HCT116 (cell line): ENCODE measurements at regions not wholly inside any gene's neighbourhood (a gene's known extent, or its start where the extent isn't known, plus 50 kb on each side); places are given as distances from the start of the nearest gene placed in this dataset.

Experiments used
- ATAC-seq: fragments of 200-7000 bp; cut with Tn5 transposase; 2 replicates; pipeline ENCODE4 v1.9.1; 2020; ENCODE audit warnings: mild to moderate bottlenecking, moderate library complexity
- BruUV-seq: library from RNA; stranded (reverse); fragments of 400-500 nt; replicated peaks from 2 replicates; lab custom pipeline; 2021; lab: Mats Ljungman, UMichigan
- CTCF ChIA-PET: fragments of 300-600 bp; sonication (Branson Sonifier 250); formaldehyde crosslinking; loops from one replicate; lab custom pipeline; 2021; ENCODE audit warnings: antibody characterized with exemption; lab: Charles Lee
- POLR2A ChIA-PET: fragments of 300-600, 350-600 bp; sonication (Branson Sonifier 250); formaldehyde crosslinking; loops from one replicate; lab custom pipeline; 2021; ENCODE audit warnings: antibody characterized with exemption; lab: Charles Lee
- RAD21 ChIA-PET, 2 experiments: fragments of 300-600 bp; sonication (Branson Sonifier 250); formaldehyde crosslinking; loops; one replicate each; lab custom pipeline; 2023; ENCODE audit warnings: low total read pairs in 2 of 2; ENCODE audit not compliant: uncharacterized antibody in 2 of 2, unreplicated experiment in 2 of 2, low non-redundant PET in 1 of 2; lab: Charles Lee
- DNase-seq: peaks from one replicate; pipeline ENCODE4 v3.0.0-alpha.2; 2010; ENCODE audit warnings: low read depth, low spot score
- H2AFZ ChIP-seq: fragments of 200-600 bp; shearing (Covaris generic), sonication (generic); 2 replicates; pipeline ENCODE4 v1.6.1; 2017; ENCODE audit warnings: low read depth, mixed run types, mixed read lengths, antibody characterized with exemption, low read length; ENCODE audit not compliant: poor library complexity, severe bottlenecking
- H3K27ac ChIP-seq: 2 replicates; pipeline ENCODE4 v1.5.1; 2012; ENCODE audit warnings: low read depth, low read length
- H3K27me3 ChIP-seq: fragments of 200-600 bp; sonication (generic); 2 replicates; pipeline ENCODE4 v1.6.1; 2016; ENCODE audit warnings: mixed run types, low read length, mixed read lengths; ENCODE audit not compliant: insufficient read depth
- H3K36me3 ChIP-seq, 2 experiments: fragments of 200-500 bp in 1 of 2; fragments of 200-600 bp in 1 of 2; sonication (Bioruptor generic) in 1 of 2; sonication (generic) in 1 of 2; 2 replicates each; pipeline versions ENCODE4 v1.5.1 to v1.6.1; 2014 to 2016; ENCODE audit warnings: low read length in 2 of 2, inconsistent platforms in 1 of 2, mixed read lengths in 1 of 2, mixed run types in 1 of 2; ENCODE audit not compliant: insufficient read depth in 2 of 2, control insufficient read depth in 1 of 2
- H3K4me1 ChIP-seq, 2 experiments: fragments of 200-600 bp in 1 of 2; sonication (generic) in 1 of 2; 2 replicates each; pipeline versions ENCODE4 v1.5.1 to v1.6.1; 2012 to 2017; ENCODE audit warnings: low read length in 2 of 2, inconsistent platforms in 1 of 2, mild to moderate bottlenecking in 1 of 2, mixed read lengths in 1 of 2, mixed run types in 1 of 2, moderate library complexity in 1 of 2; ENCODE audit not compliant: insufficient read depth in 2 of 2, control insufficient read depth in 1 of 2
- H3K4me2 ChIP-seq: fragments of 200-600 bp; sonication (generic); 2 replicates; pipeline ENCODE4 v1.6.1; 2017; ENCODE audit warnings: mixed run types, low read length, mixed read lengths
- H3K4me3 ChIP-seq, 2 experiments: fragments of 200-600 bp in 1 of 2; sonication (generic) in 1 of 2; replicated peaks in 1 of 2; 2 replicates each; pipeline ENCODE4 v1.5.1; 2011 to 2016; ENCODE audit warnings: low read length in 2 of 2, control low read depth in 1 of 2, low read depth in 1 of 2, mild to moderate bottlenecking in 1 of 2, mixed read lengths in 1 of 2, mixed run types in 1 of 2
- H3K79me2 ChIP-seq: fragments of 200-600 bp; sonication (generic); 2 replicates; pipeline ENCODE4 v1.6.1; 2017; ENCODE audit warnings: mild to moderate bottlenecking, mixed run types, low read length, moderate library complexity, mixed read lengths; ENCODE audit not compliant: insufficient read depth
- H3K9ac ChIP-seq: fragments of 200-600 bp; sonication (generic); 2 replicates; pipeline ENCODE4 v1.6.1; 2016; ENCODE audit warnings: low read length, mixed read lengths
- H3K9me2 ChIP-seq: fragments of 200-600 bp; sonication (generic), shearing (Covaris generic); 2 replicates; pipeline ENCODE4 v1.6.1; 2017; ENCODE audit warnings: mixed run types, mild to moderate bottlenecking, moderate library complexity; ENCODE audit not compliant: insufficient read depth
- H3K9me3 ChIP-seq, 2 experiments: fragments of 200-500 bp in 1 of 2; fragments of 200-600 bp in 1 of 2; sonication (Bioruptor generic) in 1 of 2; sonication (generic) in 1 of 2; 2 replicates each; pipeline ENCODE4 v1.6.1; 2014 to 2017; ENCODE audit warnings: low read length in 2 of 2, mixed read lengths in 2 of 2, inconsistent platforms in 1 of 2, low read depth in 1 of 2, mild to moderate bottlenecking in 1 of 2, mixed run types in 1 of 2, moderate library complexity in 1 of 2; ENCODE audit not compliant: control insufficient read depth in 1 of 2, insufficient read depth in 1 of 2
- H4K20me1 ChIP-seq: fragments of 200-600 bp; sonication (generic), shearing (Covaris generic); 2 replicates; pipeline ENCODE4 v1.6.1; 2017; ENCODE audit warnings: mixed run types, mild to moderate bottlenecking, moderate library complexity; ENCODE audit not compliant: insufficient read depth
- EGR1 ChIP-seq: IDR thresholded peaks from 2 replicates; pipeline ENCODE4 v1.6.1; 2012; ENCODE audit warnings: low read depth
- ELF1 ChIP-seq: IDR thresholded peaks from 2 replicates; pipeline ENCODE4 v1.6.1; 2012; ENCODE audit warnings: low read depth, borderline replicate concordance
- EZH2phosphoT487 ChIP-seq: fragments of 200-600 bp; IDR thresholded peaks from 2 replicates; pipeline ENCODE4 v1.6.1; 2018; ENCODE audit warnings: antibody characterized with exemption, borderline replicate concordance
- JUND ChIP-seq: IDR thresholded peaks from 2 replicates; pipeline ENCODE4 v1.6.1; 2012
- MAX ChIP-seq: IDR thresholded peaks from 2 replicates; pipeline ENCODE4 v1.6.1; 2012
- POLR2A ChIP-seq: IDR thresholded peaks from 2 replicates; pipeline ENCODE4 v1.7.0; 2011; ENCODE audit warnings: borderline replicate concordance; ENCODE audit not compliant: insufficient read depth, insufficient read length; ENCODE audit errors: extremely low read depth
- SIN3A ChIP-seq: IDR thresholded peaks from 2 replicates; pipeline ENCODE4 v1.6.1; 2012; ENCODE audit warnings: low read depth
- SP1 ChIP-seq: IDR thresholded peaks from 2 replicates; pipeline ENCODE4 v1.6.1; 2012; ENCODE audit warnings: low read depth
- SRF ChIP-seq: IDR thresholded peaks from 2 replicates; pipeline ENCODE4 v1.6.1; 2012; ENCODE audit warnings: low read depth
- YY1 ChIP-seq: IDR thresholded peaks from 2 replicates; pipeline ENCODE4 v1.6.1; 2011; ENCODE audit warnings: low read length, low read depth, moderate library complexity, mild to moderate bottlenecking; ENCODE audit not compliant: insufficient replicate concordance; ENCODE audit errors: extremely low read depth
- ZFX ChIP-seq: fragments of 450-650 bp; IDR thresholded peaks from 2 replicates; pipeline ENCODE4 v1.6.1; 2017
- ZNF274 ChIP-seq: fragments of 200-500 bp; sonication (Bioruptor generic); IDR thresholded peaks from 2 replicates; pipeline ENCODE4 v1.6.1; 2014; ENCODE audit warnings: mild to moderate bottlenecking, low read depth, low read length, inconsistent platforms
- intact Hi-C: fragments of 100-400 bp; cut with micrococcal nuclease; formaldehyde crosslinking; loops from 2 replicates; pipeline ENCODE4 v1.10.0; 2022
- TF ChIP-seq, protein P1 (sequence below): IDR thresholded peaks from 2 replicates; pipeline ENCODE4 v1.6.1; 2011; ENCODE audit warnings: mild to moderate bottlenecking, low read length, moderate library complexity; ENCODE audit not compliant: insufficient replicate concordance; ENCODE audit errors: extremely low read depth
- TF ChIP-seq, protein P2 (sequence below), 3 experiments: fragments of 200-600 bp in 1 of 3; sonication (generic) in 1 of 3; IDR thresholded peaks in 2 of 3; conservative IDR thresholded peaks in 1 of 3; 2 replicates each; pipeline ENCODE4 v1.5.1; 2012 to 2017; ENCODE audit warnings: low read depth in 2 of 3, low read length in 2 of 3, antibody characterized with exemption in 1 of 3, borderline replicate concordance in 1 of 3, control low read depth in 1 of 3, mild to moderate bottlenecking in 1 of 3, mixed read lengths in 1 of 3, mixed run types in 1 of 3, moderate library complexity in 1 of 3; ENCODE audit not compliant: insufficient read depth in 1 of 3
- TF ChIP-seq, protein P3 (sequence below): IDR thresholded peaks from 2 replicates; pipeline ENCODE4 v1.6.1; 2012

GRCh38 chr9:26748449-26749058, 144.0 kb downstream of the CAAP1 start:
- H3K79me2 ChIP-seq, result no peaks in the 10 kb centered on the region
- no peak overlapping the region for H3K9ac ChIP-seq
- no peaks in the 10 kb centered on the region for H3K27me3 ChIP-seq
- POLR2A ChIA-PET, result no interaction called here
- TF ChIP-seq SRF (no peak), POLR2A (no peak), ELF1 (no peak), YY1 (no peak), SP1 (no peak), JUND (no peak), ZNF274 (no peak), MAX (no peak), SIN3A (no peak), EZH2phosphoT487 (no peak), EGR1 (no peak), ZFX (no peak)
- TF ChIP-seq, protein P1, sequence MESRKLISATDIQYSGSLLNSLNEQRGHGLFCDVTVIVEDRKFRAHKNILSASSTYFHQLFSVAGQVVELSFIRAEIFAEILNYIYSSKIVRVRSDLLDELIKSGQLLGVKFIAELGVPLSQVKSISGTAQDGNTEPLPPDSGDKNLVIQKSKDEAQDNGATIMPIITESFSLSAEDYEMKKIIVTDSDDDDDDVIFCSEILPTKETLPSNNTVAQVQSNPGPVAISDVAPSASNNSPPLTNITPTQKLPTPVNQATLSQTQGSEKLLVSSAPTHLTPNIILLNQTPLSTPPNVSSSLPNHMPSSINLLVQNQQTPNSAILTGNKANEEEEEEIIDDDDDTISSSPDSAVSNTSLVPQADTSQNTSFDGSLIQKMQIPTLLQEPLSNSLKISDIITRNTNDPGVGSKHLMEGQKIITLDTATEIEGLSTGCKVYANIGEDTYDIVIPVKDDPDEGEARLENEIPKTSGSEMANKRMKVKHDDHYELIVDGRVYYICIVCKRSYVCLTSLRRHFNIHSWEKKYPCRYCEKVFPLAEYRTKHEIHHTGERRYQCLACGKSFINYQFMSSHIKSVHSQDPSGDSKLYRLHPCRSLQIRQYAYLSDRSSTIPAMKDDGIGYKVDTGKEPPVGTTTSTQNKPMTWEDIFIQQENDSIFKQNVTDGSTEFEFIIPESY, result no peak
- TF ChIP-seq, protein P2, sequence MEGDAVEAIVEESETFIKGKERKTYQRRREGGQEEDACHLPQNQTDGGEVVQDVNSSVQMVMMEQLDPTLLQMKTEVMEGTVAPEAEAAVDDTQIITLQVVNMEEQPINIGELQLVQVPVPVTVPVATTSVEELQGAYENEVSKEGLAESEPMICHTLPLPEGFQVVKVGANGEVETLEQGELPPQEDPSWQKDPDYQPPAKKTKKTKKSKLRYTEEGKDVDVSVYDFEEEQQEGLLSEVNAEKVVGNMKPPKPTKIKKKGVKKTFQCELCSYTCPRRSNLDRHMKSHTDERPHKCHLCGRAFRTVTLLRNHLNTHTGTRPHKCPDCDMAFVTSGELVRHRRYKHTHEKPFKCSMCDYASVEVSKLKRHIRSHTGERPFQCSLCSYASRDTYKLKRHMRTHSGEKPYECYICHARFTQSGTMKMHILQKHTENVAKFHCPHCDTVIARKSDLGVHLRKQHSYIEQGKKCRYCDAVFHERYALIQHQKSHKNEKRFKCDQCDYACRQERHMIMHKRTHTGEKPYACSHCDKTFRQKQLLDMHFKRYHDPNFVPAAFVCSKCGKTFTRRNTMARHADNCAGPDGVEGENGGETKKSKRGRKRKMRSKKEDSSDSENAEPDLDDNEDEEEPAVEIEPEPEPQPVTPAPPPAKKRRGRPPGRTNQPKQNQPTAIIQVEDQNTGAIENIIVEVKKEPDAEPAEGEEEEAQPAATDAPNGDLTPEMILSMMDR (IDR thresholded peaks at IDR 0.05 in 2 of 3, conservative IDR thresholded peaks at IDR 0.05 in 1 of 3; ENCODE audit: borderline replicate concordance in 1 of 3, insufficient read depth in 1 of 3, low read depth in 2 of 3, low read length in 2 of 3), result no peak
- TF ChIP-seq, protein P3, sequence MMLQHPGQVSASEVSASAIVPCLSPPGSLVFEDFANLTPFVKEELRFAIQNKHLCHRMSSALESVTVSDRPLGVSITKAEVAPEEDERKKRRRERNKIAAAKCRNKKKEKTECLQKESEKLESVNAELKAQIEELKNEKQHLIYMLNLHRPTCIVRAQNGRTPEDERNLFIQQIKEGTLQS, result no peak
- BruUV-seq, result no TSS peak
- H3K27ac ChIP-seq, result no peak overlapping the region
- intact Hi-C loops, result loop anchor here (10.0 kb wide), 1 partner anchor 56 kb away; no protein-coding TSS in a partner anchor
- H2AFZ ChIP-seq, result no peak overlapping the region
- H3K9me2 ChIP-seq, result no peaks in the 10 kb centered on the region
- H3K4me3 ChIP-seq, result no peak overlapping the region
- no peak overlapping the region for H3K4me2 ChIP-seq
- ATAC-seq (no peak), DNase-seq (no peak)
- no peaks in the 10 kb centered on the region for H3K9me3 ChIP-seq
- RAD21 ChIA-PET, result no interaction called here
- H3K36me3 ChIP-seq, result no peaks in the 10 kb centered on the region
- H3K4me1 ChIP-seq, result peaks cover 4 to 11% of the 10 kb centered on the region in 2 experiments; a peak in 2 of 4 replicates
- CTCF ChIA-PET, result no interaction called here
- H4K20me1 ChIP-seq, result no peaks in the 10 kb centered on the region
